OCI-LY3 (cell line): ENCODE measurements at regions not wholly inside any gene's neighbourhood (a gene's known extent, or its start where the extent isn't known, plus 50 kb on each side); places are given as distances from the start of the nearest gene placed in this dataset.

Experiments used
- EZH2phosphoT487 ChIP-seq: fragments of 200-600 bp; shearing (Covaris generic); IDR thresholded peaks from 2 replicates; pipeline ENCODE4 v1.6.1; 2018; ENCODE audit warnings: antibody characterized with exemption, mixed run types, low read depth
- TF ChIP-seq, protein P1 (sequence below): fragments of 200-600, 300-600 bp; sonication (generic); IDR thresholded peaks from 2 replicates; pipeline ENCODE4 v1.5.1; 2014; ENCODE audit warnings: antibody characterized with exemption, low read length, low read depth

DNA sequence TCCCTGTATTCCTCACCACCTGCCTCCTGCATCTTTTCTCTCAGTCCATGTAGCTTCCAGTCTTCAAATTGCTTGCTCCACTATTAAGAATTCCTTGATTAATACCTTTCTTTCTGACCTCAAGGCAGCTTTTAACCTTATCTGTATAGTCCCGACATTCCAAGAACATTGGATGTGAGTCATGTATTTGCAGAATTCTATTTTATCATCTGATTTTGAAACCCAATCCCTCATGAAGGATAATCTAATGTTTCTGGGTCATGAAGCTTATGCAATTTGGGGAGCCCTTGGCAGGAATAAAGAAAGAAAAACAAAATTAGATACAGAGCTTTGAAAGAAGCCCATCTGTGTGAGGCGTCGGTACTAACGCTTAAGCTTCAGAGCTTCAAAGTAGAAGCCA, 63.4 kb upstream of the CCND2 start:
- TF ChIP-seq, protein P1, sequence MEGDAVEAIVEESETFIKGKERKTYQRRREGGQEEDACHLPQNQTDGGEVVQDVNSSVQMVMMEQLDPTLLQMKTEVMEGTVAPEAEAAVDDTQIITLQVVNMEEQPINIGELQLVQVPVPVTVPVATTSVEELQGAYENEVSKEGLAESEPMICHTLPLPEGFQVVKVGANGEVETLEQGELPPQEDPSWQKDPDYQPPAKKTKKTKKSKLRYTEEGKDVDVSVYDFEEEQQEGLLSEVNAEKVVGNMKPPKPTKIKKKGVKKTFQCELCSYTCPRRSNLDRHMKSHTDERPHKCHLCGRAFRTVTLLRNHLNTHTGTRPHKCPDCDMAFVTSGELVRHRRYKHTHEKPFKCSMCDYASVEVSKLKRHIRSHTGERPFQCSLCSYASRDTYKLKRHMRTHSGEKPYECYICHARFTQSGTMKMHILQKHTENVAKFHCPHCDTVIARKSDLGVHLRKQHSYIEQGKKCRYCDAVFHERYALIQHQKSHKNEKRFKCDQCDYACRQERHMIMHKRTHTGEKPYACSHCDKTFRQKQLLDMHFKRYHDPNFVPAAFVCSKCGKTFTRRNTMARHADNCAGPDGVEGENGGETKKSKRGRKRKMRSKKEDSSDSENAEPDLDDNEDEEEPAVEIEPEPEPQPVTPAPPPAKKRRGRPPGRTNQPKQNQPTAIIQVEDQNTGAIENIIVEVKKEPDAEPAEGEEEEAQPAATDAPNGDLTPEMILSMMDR, result no peak
- no peak for TF ChIP-seq EZH2phosphoT487
